HEK293 (cell line): ENCODE measurements at regions not wholly inside any gene's neighbourhood (a gene's known extent, or its start where the extent isn't known, plus 50 kb on each side); places are given as distances from the start of the nearest gene placed in this dataset.

ENCODE experiments used
- FEZF1 ChIP-seq: fragments of 450-650 bp; formaldehyde crosslinking; IDR thresholded peaks from 2 replicates; pipeline ENCODE4 v1.5.1; 2016; ENCODE audit warnings: missing biosample characterization, missing genetic modification characterization
- GLIS1 ChIP-seq: fragments of 450-650 bp; formaldehyde crosslinking; IDR thresholded peaks from 2 replicates; pipeline ENCODE4 v1.5.1; 2016; ENCODE audit warnings: missing biosample characterization, missing genetic modification characterization
- GLIS2 ChIP-seq: fragments of 450-650 bp; formaldehyde crosslinking; IDR thresholded peaks from 2 replicates; pipeline ENCODE4 v1.5.1; 2016; ENCODE audit warnings: missing biosample characterization, missing genetic modification characterization
- KLF10 ChIP-seq: fragments of 450-650 bp; IDR thresholded peaks from 2 replicates; pipeline ENCODE4 v1.5.1; 2018; ENCODE audit warnings: missing biosample characterization, mild to moderate bottlenecking, missing genetic modification characterization
- KLF8 ChIP-seq: fragments of 450-650 bp; formaldehyde crosslinking; IDR thresholded peaks from 2 replicates; pipeline ENCODE4 v1.5.1; 2016; ENCODE audit warnings: missing biosample characterization, missing genetic modification characterization
- OSR2 ChIP-seq: fragments of 450-650 bp; formaldehyde crosslinking; IDR thresholded peaks from 2 replicates; pipeline ENCODE4 v1.5.1; 2016; ENCODE audit warnings: missing biosample characterization, missing genetic modification characterization
- YY2 ChIP-seq: fragments of 450-650 bp; formaldehyde crosslinking; IDR thresholded peaks from 2 replicates; pipeline ENCODE4 v1.5.1; 2016; ENCODE audit warnings: missing biosample characterization, missing genetic modification characterization
- ZBTB48 ChIP-seq: fragments of 450-650 bp; formaldehyde crosslinking; IDR thresholded peaks from 2 replicates; pipeline ENCODE4 v1.5.1; 2016; ENCODE audit warnings: missing biosample characterization, missing genetic modification characterization
- ZFP37 ChIP-seq: fragments of 450-650 bp; formaldehyde crosslinking; IDR thresholded peaks from 2 replicates; pipeline ENCODE4 v1.5.1; 2016; ENCODE audit warnings: missing biosample characterization, missing genetic modification characterization
- ZNF140 ChIP-seq: fragments of 450-650 bp; formaldehyde crosslinking; IDR thresholded peaks from 2 replicates; pipeline ENCODE4 v1.5.1; 2016; ENCODE audit warnings: missing biosample characterization, missing genetic modification characterization
- ZNF175 ChIP-seq: fragments of 450-650 bp; formaldehyde crosslinking; IDR thresholded peaks from 2 replicates; pipeline ENCODE4 v1.5.1; 2016; ENCODE audit warnings: missing biosample characterization, missing genetic modification characterization
- ZNF184 ChIP-seq: fragments of 450-650 bp; IDR thresholded peaks from 2 replicates; pipeline ENCODE4 v1.5.1; 2018; ENCODE audit warnings: missing biosample characterization, mild to moderate bottlenecking, missing genetic modification characterization
- ZNF366 ChIP-seq: fragments of 450-650 bp; formaldehyde crosslinking; conservative IDR thresholded peaks from 2 replicates; pipeline ENCODE4 v1.5.1; 2016; ENCODE audit warnings: missing biosample characterization, missing genetic modification characterization
- ZNF529 ChIP-seq: fragments of 450-650 bp; formaldehyde crosslinking; IDR thresholded peaks from 2 replicates; pipeline ENCODE4 v1.5.1; 2017; ENCODE audit warnings: missing genetic modification characterization, missing biosample characterization; ENCODE audit not compliant: insufficient replicate concordance
- ZNF561 ChIP-seq: fragments of 450-650 bp; IDR thresholded peaks from 2 replicates; pipeline ENCODE4 v1.5.1; 2018; ENCODE audit warnings: missing biosample characterization, missing genetic modification characterization, borderline replicate concordance
- ZNF610 ChIP-seq: fragments of 450-650 bp; formaldehyde crosslinking; IDR thresholded peaks from 2 replicates; pipeline ENCODE4 v1.5.1; 2016; ENCODE audit warnings: missing biosample characterization, missing genetic modification characterization, borderline replicate concordance
- ZNF660 ChIP-seq: fragments of 450-650 bp; IDR thresholded peaks from 2 replicates; pipeline ENCODE4 v1.5.1; 2018; ENCODE audit warnings: missing biosample characterization, mild to moderate bottlenecking, missing genetic modification characterization
- ZSCAN30 ChIP-seq: fragments of 450-650 bp; IDR thresholded peaks from 2 replicates; pipeline ENCODE4 v1.5.1; 2018; ENCODE audit warnings: missing biosample characterization, mild to moderate bottlenecking, missing genetic modification characterization, moderate library complexity
- TF ChIP-seq, protein P1 (sequence below): fragments of 450-650 bp; formaldehyde crosslinking; IDR thresholded peaks from 2 replicates; pipeline ENCODE4 v1.5.1; 2016; ENCODE audit warnings: missing biosample characterization, missing genetic modification characterization
- TF ChIP-seq, protein P2 (sequence below): fragments of 450-650 bp; formaldehyde crosslinking; IDR thresholded peaks from 2 replicates; pipeline ENCODE4 v1.5.1; 2017; ENCODE audit warnings: missing biosample characterization, missing genetic modification characterization
- TF ChIP-seq, protein P3 (sequence below): fragments of 450-650 bp; formaldehyde crosslinking; IDR thresholded peaks from 2 replicates; pipeline ENCODE4 v1.5.1; 2016; ENCODE audit warnings: missing biosample characterization, missing genetic modification characterization
- TF ChIP-seq, protein P4 (sequence below): fragments of 450-650 bp; formaldehyde crosslinking; IDR thresholded peaks from 2 replicates; pipeline ENCODE4 v1.5.1; 2016; ENCODE audit warnings: missing biosample characterization, missing genetic modification characterization
- TF ChIP-seq, protein P5 (sequence below): fragments of 450-650 bp; formaldehyde crosslinking; IDR thresholded peaks from 2 replicates; pipeline ENCODE4 v1.5.1; 2016; ENCODE audit warnings: missing biosample characterization, missing genetic modification characterization
- TF ChIP-seq, protein P6 (sequence below): fragments of 450-650 bp; formaldehyde crosslinking; IDR thresholded peaks from 2 replicates; pipeline ENCODE4 v1.5.1; 2016; ENCODE audit warnings: missing biosample characterization, missing genetic modification characterization

DNA sequence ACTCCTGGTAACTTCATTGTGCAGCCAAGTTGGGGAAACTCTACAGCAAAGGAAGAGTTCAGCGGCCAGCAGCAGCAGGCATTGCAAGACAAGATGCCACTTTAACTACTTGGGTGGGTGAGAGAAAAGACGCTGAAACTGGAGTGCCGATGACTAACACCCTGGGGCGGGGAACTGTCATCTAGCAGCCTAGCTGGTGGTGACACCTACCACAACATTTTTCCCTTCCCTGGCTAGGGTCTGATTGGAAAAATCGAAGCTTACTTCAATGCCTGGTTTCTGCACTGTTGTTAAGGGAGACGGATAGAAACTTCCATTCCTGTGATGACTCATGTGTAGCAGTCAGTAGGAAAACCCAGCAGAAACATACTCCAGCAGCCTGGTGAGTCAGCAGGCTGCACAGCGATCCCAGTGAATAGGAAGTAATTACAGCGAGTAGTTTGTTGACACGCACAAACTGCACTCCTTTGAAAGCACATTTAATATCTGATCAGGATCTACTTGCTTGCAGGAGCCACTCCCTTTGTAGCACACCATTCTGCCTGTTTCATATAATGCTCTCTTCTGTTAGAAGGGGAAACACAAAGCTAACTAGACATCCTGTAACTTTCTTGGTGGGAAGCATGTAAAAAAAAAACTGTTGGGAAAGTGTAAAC is 62.1 kb upstream of the MAPRE2 start (continued):
- TF ChIP-seq, protein P1, sequence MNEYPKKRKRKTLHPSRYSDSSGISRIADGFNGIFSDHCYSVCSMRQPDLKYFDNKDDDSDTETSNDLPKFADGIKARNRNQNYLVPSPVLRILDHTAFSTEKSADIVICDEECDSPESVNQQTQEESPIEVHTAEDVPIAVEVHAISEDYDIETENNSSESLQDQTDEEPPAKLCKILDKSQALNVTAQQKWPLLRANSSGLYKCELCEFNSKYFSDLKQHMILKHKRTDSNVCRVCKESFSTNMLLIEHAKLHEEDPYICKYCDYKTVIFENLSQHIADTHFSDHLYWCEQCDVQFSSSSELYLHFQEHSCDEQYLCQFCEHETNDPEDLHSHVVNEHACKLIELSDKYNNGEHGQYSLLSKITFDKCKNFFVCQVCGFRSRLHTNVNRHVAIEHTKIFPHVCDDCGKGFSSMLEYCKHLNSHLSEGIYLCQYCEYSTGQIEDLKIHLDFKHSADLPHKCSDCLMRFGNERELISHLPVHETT (tag by site-specific recombination): 0 out of 2 replicates have a peak, but pooled peaks have one; percentile 33
- no peak for TF ChIP-seq YY2 (tag by site-specific recombination)
- TF ChIP-seq ZFP37 (tag by site-specific recombination): peak; percentile 56; the same call in 1 of the 2 replicates
- TF ChIP-seq, protein P2, sequence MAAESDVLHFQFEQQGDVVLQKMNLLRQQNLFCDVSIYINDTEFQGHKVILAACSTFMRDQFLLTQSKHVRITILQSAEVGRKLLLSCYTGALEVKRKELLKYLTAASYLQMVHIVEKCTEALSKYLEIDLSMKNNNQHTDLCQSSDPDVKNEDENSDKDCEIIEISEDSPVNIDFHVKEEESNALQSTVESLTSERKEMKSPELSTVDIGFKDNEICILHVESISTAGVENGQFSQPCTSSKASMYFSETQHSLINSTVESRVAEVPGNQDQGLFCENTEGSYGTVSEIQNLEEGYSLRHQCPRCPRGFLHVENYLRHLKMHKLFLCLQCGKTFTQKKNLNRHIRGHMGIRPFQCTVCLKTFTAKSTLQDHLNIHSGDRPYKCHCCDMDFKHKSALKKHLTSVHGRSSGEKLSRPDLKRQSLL (tag by site-specific recombination): no peak
- TF ChIP-seq, protein P3, sequence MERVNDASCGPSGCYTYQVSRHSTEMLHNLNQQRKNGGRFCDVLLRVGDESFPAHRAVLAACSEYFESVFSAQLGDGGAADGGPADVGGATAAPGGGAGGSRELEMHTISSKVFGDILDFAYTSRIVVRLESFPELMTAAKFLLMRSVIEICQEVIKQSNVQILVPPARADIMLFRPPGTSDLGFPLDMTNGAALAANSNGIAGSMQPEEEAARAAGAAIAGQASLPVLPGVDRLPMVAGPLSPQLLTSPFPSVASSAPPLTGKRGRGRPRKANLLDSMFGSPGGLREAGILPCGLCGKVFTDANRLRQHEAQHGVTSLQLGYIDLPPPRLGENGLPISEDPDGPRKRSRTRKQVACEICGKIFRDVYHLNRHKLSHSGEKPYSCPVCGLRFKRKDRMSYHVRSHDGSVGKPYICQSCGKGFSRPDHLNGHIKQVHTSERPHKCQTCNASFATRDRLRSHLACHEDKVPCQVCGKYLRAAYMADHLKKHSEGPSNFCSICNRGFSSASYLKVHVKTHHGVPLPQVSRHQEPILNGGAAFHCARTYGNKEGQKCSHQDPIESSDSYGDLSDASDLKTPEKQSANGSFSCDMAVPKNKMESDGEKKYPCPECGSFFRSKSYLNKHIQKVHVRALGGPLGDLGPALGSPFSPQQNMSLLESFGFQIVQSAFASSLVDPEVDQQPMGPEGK (tag by site-specific recombination): peak; percentile 35; the same call in 1 of the 2 replicates
- peak; percentile 98 for TF ChIP-seq ZSCAN30 (tag by site-specific recombination)
- TF ChIP-seq, protein P4, sequence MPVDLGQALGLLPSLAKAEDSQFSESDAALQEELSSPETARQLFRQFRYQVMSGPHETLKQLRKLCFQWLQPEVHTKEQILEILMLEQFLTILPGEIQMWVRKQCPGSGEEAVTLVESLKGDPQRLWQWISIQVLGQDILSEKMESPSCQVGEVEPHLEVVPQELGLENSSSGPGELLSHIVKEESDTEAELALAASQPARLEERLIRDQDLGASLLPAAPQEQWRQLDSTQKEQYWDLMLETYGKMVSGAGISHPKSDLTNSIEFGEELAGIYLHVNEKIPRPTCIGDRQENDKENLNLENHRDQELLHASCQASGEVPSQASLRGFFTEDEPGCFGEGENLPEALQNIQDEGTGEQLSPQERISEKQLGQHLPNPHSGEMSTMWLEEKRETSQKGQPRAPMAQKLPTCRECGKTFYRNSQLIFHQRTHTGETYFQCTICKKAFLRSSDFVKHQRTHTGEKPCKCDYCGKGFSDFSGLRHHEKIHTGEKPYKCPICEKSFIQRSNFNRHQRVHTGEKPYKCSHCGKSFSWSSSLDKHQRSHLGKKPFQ: 0 out of 2 replicates have a peak, but pooled peaks have one; percentile 25
- TF ChIP-seq ZNF610: no peak
- TF ChIP-seq ZBTB48 (tag by site-specific recombination): peak; percentile 60; the same call in 1 of the 2 replicates
- no peak for TF ChIP-seq ZNF175 (tag by site-specific recombination)
- peak; percentile 86 for TF ChIP-seq OSR2 (tag by site-specific recombination)
- TF ChIP-seq, protein P5, sequence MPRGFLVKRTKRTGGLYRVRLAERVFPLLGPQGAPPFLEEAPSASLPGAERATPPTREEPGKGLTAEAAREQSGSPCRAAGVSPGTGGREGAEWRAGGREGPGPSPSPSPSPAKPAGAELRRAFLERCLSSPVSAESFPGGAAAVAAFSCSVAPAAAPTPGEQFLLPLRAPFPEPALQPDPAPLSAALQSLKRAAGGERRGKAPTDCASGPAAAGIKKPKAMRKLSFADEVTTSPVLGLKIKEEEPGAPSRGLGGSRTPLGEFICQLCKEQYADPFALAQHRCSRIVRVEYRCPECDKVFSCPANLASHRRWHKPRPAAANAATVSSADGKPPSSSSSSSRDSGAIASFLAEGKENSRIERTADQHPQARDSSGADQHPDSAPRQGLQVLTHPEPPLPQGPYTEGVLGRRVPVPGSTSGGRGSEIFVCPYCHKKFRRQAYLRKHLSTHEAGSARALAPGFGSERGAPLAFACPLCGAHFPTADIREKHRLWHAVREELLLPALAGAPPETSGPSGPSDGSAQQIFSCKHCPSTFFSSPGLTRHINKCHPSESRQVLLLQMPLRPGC: peak; percentile 80
- TF ChIP-seq KLF8 (tag by site-specific recombination): peak; percentile 70
- peak; percentile 64 for TF ChIP-seq FEZF1
- peak; percentile 95 for TF ChIP-seq ZNF660 (tag by site-specific recombination)
- TF ChIP-seq ZNF561 (tag by site-specific recombination): peak; percentile 73; the same call in 1 of the 2 replicates
- TF ChIP-seq ZNF529 (tag by site-specific recombination): no peak
- TF ChIP-seq, protein P6, sequence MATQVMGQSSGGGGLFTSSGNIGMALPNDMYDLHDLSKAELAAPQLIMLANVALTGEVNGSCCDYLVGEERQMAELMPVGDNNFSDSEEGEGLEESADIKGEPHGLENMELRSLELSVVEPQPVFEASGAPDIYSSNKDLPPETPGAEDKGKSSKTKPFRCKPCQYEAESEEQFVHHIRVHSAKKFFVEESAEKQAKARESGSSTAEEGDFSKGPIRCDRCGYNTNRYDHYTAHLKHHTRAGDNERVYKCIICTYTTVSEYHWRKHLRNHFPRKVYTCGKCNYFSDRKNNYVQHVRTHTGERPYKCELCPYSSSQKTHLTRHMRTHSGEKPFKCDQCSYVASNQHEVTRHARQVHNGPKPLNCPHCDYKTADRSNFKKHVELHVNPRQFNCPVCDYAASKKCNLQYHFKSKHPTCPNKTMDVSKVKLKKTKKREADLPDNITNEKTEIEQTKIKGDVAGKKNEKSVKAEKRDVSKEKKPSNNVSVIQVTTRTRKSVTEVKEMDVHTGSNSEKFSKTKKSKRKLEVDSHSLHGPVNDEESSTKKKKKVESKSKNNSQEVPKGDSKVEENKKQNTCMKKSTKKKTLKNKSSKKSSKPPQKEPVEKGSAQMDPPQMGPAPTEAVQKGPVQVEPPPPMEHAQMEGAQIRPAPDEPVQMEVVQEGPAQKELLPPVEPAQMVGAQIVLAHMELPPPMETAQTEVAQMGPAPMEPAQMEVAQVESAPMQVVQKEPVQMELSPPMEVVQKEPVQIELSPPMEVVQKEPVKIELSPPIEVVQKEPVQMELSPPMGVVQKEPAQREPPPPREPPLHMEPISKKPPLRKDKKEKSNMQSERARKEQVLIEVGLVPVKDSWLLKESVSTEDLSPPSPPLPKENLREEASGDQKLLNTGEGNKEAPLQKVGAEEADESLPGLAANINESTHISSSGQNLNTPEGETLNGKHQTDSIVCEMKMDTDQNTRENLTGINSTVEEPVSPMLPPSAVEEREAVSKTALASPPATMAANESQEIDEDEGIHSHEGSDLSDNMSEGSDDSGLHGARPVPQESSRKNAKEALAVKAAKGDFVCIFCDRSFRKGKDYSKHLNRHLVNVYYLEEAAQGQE (tag by site-specific recombination): no peak
- TF ChIP-seq ZNF140: no peak
- TF ChIP-seq ZNF366 (tag by site-specific recombination): peak; percentile 94
- TF ChIP-seq ZNF184 (tag by site-specific recombination): 0 out of 2 replicates have a peak, but pooled peaks have one; percentile 32
- TF ChIP-seq GLIS1 (tag by site-specific recombination): peak; percentile 66; the same call in 1 of the 2 replicates
- peak; percentile 60 for TF ChIP-seq GLIS2 (tag by site-specific recombination)
- 0 out of 2 replicates have a peak, but pooled peaks have one; percentile 32 for TF ChIP-seq KLF10 (tag by site-specific recombination)
